Mucosa of rectum (tissue), 2 donors: ENCODE measurements at regions not wholly inside any gene's neighbourhood (a gene's known extent, or its start where the extent isn't known, plus 50 kb on each side); places are given as distances from the start of the nearest gene placed in this dataset.

Experiments
- H3K27ac ChIP-seq, 2 donors: one replicate each; pipeline ENCODE4 v1.7.0; 2013; ENCODE audit warnings: inconsistent platforms in 2 of 2, low read depth in 2 of 2, low read length in 2 of 2
- H3K27me3 ChIP-seq, 2 donors: one replicate each; pipeline ENCODE4 v1.7.0; 2013; ENCODE audit warnings: low read length in 2 of 2; ENCODE audit not compliant: control insufficient read depth in 2 of 2, insufficient read depth in 2 of 2
- H3K36me3 ChIP-seq, 2 donors: one replicate each; pipeline ENCODE4 v1.7.0; 2013; ENCODE audit warnings: low read length in 2 of 2; ENCODE audit not compliant: control insufficient read depth in 2 of 2, insufficient read depth in 2 of 2
- H3K4me1 ChIP-seq, 2 donors: one replicate each; pipeline ENCODE4 v1.7.0; 2013; ENCODE audit warnings: low read length in 2 of 2, mild to moderate bottlenecking in 1 of 2; ENCODE audit not compliant: control insufficient read depth in 2 of 2, insufficient read depth in 2 of 2
- H3K4me3 ChIP-seq, 2 donors: one replicate each; pipeline ENCODE4 v1.7.0; 2013; ENCODE audit warnings: low read length in 2 of 2
- H3K9ac ChIP-seq, 2 donors: one replicate each; pipeline ENCODE4 v1.7.0; 2013; ENCODE audit warnings: low read length in 2 of 2, low read depth in 1 of 2, mild to moderate bottlenecking in 1 of 2
- H3K9me3 ChIP-seq, 2 donors: one replicate each; pipeline ENCODE4 v1.7.0; 2013; ENCODE audit warnings: low read length in 2 of 2; ENCODE audit not compliant: control insufficient read depth in 2 of 2
- donor health status: healthy.
- donor health status: Normal muscosa, but diverticular disease.

- Histone ChIP-seq H3K27me3 (peaks cover 0 to 2% of the 10 kb centered on the region in 2 donors), H3K27ac (no peak overlapping the region), H3K4me1 (peaks cover 0 to 3% of the 10 kb centered on the region in 2 donors), H3K9ac (no peak overlapping the region), H3K4me3 (no peak overlapping the region), H3K9me3 (no peaks in the 10 kb centered on the region), H3K36me3 (no peaks in the 10 kb centered on the region)
Measured at GRCh38 chr22:27222178-27222577, 564.8 kb downstream of the MIAT start.

- Histone ChIP-seq H3K36me3 (no peaks in the 10 kb centered on the region), H3K27ac (no peak overlapping the region), H3K27me3 (peaks cover 0 to 2% of the 10 kb centered on the region in 2 donors)
Measured at GRCh38 chr22:27223317-27224177, 566.2 kb downstream of the MIAT start.

GRCh38 chr22:27224485-27225374 is 567.3 kb downstream of the MIAT start:
- no peak overlapping the region for H3K27ac ChIP-seq
- peaks cover 0 to 3% of the 10 kb centered on the region in 2 donors for H3K4me1 ChIP-seq
- H3K36me3 ChIP-seq = no peaks in the 10 kb centered on the region
- no peak overlapping the region for H3K4me3 ChIP-seq
- no peak overlapping the region for H3K9ac ChIP-seq
- H3K27me3 ChIP-seq = peaks cover 0 to 2% of the 10 kb centered on the region in 2 donors
- no peaks in the 10 kb centered on the region for H3K9me3 ChIP-seq

More at GRCh38 chr22:27223317-27224177, 566.2 kb downstream of the MIAT start:
- H3K9me3 ChIP-seq = no peaks in the 10 kb centered on the region
- no peak overlapping the region for H3K9ac ChIP-seq
- H3K4me3 ChIP-seq = no peak overlapping the region
- peaks cover 0 to 3% of the 10 kb centered on the region in 2 donors for H3K4me1 ChIP-seq

- Histone ChIP-seq H3K36me3 (no peaks in the 10 kb centered on the region), H3K4me3 (no peak overlapping the region), H3K27me3 (no peaks in the 10 kb centered on the region), H3K4me1 (peaks cover 0 to 3% of the 10 kb centered on the region in 2 donors), H3K9ac (no peak overlapping the region), H3K27ac (no peak overlapping the region), H3K9me3 (no peaks in the 10 kb centered on the region)
Measured at GRCh38 chr22:27226666-27227065, 569.3 kb downstream of the MIAT start.

- H3K4me1 ChIP-seq = peaks cover 0 to 3% of the 10 kb centered on the region in 2 donors
- H3K27me3 ChIP-seq = no peaks in the 10 kb centered on the region
- H3K4me3 ChIP-seq = no peak overlapping the region
- no peaks in the 10 kb centered on the region for H3K9me3 ChIP-seq
- H3K9ac ChIP-seq = no peak overlapping the region
- H3K36me3 ChIP-seq = no peaks in the 10 kb centered on the region
- H3K27ac ChIP-seq = no peak overlapping the region
Measured at GRCh38 chr22:27228771-27229170, 571.4 kb downstream of the MIAT start.

- Histone ChIP-seq H3K4me3 (no peak overlapping the region), H3K27ac (no peak overlapping the region), H3K27me3 (no peaks in the 10 kb centered on the region), H3K9me3 (no peaks in the 10 kb centered on the region), H3K9ac (no peak overlapping the region), H3K4me1 (no peaks in the 10 kb centered on the region), H3K36me3 (no peaks in the 10 kb centered on the region)
Measured at GRCh38 chr22:27230189-27230588, 571.4 kb downstream of the MN1 start.

GRCh38 chr22:27231266-27231665 is 570.3 kb downstream of the MN1 start:
- Histone ChIP-seq H3K27ac (no peak overlapping the region), H3K27me3 (no peaks in the 10 kb centered on the region), H3K4me1 (no peaks in the 10 kb centered on the region), H3K36me3 (no peaks in the 10 kb centered on the region), H3K9ac (no peak overlapping the region), H3K4me3 (no peak overlapping the region), H3K9me3 (no peaks in the 10 kb centered on the region)

- H3K36me3 ChIP-seq = no peaks in the 10 kb centered on the region
- H3K4me3 ChIP-seq = no peak overlapping the region
- no peaks in the 10 kb centered on the region for H3K9me3 ChIP-seq
- no peaks in the 10 kb centered on the region for H3K27me3 ChIP-seq
- H3K9ac ChIP-seq = no peak overlapping the region
- H3K27ac ChIP-seq = no peak overlapping the region
- H3K4me1 ChIP-seq = no peaks in the 10 kb centered on the region
Measured at GRCh38 chr22:27232077-27232476, 569.5 kb downstream of the MN1 start.

- no peak overlapping the region for H3K27ac ChIP-seq
- H3K4me1 ChIP-seq = no peaks in the 10 kb centered on the region
- no peaks in the 10 kb centered on the region for H3K27me3 ChIP-seq
- H3K4me3 ChIP-seq = no peak overlapping the region
- H3K36me3 ChIP-seq = no peaks in the 10 kb centered on the region
- H3K9ac ChIP-seq = no peak overlapping the region
- H3K9me3 ChIP-seq = no peaks in the 10 kb centered on the region
Measured at GRCh38 chr22:27237080-27237741, 564.3 kb downstream of the MN1 start.
